A549 (cell line): ENCODE measurements at regions not wholly inside any gene's neighbourhood (a gene's known extent, or its start where the extent isn't known, plus 50 kb on each side); places are given as distances from the start of the nearest gene placed in this dataset.

Experiments
- ATAC-seq, 2 experiments: fragments of 200-7000 bp in 1 of 2; fragments of >200 bp in 1 of 2; cut with Nextera tagmentation in 1 of 2; cut with Tn5 transposase in 1 of 2; 3 replicates each; pipeline versions ENCODE4 v1.8.0 to v1.9.1; 2018 to 2020; ENCODE audit warnings: mild to moderate bottlenecking in 1 of 2, moderate library complexity in 1 of 2
- CTCF ChIA-PET: fragments of 300-600 bp; sonication (Branson Sonifier 250); formaldehyde crosslinking; extraction: SDS; loops from one replicate; lab custom pipeline; 2021; ENCODE audit warnings: antibody characterized with exemption, inconsistent platforms; lab: Yijun Ruan, JAX
- POLR2A ChIA-PET: fragments of 350-600 bp; formaldehyde crosslinking; extraction: SDS; loops from one replicate; lab custom pipeline; 2021; ENCODE audit warnings: antibody characterized with exemption, inconsistent platforms; lab: Yijun Ruan, JAX
- DNase-seq, 2 experiments: peaks; one replicate each; pipeline versions ENCODE4 v3.0.0 to v3.0.0-alpha.2; 2011 to 2016; ENCODE audit warnings: low read depth in 1 of 2, low spot score in 1 of 2
- FAIRE-seq: peaks from 2 replicates; lab custom pipeline; 2011; peaks lifted over from hg19 to GRCh38; lab: Jason Lieb, UNC
- H3K27ac ChIP-seq, 2 experiments: fragments of >200 bp; sonication (Bioruptor Twin); formaldehyde crosslinking; 3 replicates each; pipeline ENCODE4 v1.5.1; 2016 to 2017
- H3K4me1 ChIP-seq: fragments of >200 bp; sonication (Bioruptor Twin); formaldehyde crosslinking; 3 replicates; pipeline ENCODE4 v1.6.1; 2016
- H3K4me2 ChIP-seq: fragments of >200 bp; sonication (Bioruptor Twin); formaldehyde crosslinking; 3 replicates; pipeline ENCODE4 v1.6.1; 2016
- H3K4me3 ChIP-seq: fragments of >200 bp; sonication (Bioruptor Twin); formaldehyde crosslinking; 3 replicates; pipeline ENCODE4 v1.5.1; 2016
- H3K9me3 ChIP-seq: fragments of >200 bp; sonication (Bioruptor Twin); formaldehyde crosslinking; 3 replicates; pipeline ENCODE4 v1.6.1; 2016
- ATOH8 ChIP-seq: fragments of 250-450 bp; sonication (Bioruptor Pico); IDR thresholded peaks from 2 replicates; pipeline ENCODE4 v1.5.0; 2020; ENCODE audit warnings: low read depth, mild to moderate bottlenecking, moderate library complexity
- CBX8 ChIP-seq: fragments of 200-600 bp; sonication (generic); IDR thresholded peaks from 2 replicates; pipeline ENCODE4 v1.6.1; 2016
- CHD2 ChIP-seq: fragments of 150-350 bp; IDR thresholded peaks from 2 replicates; pipeline ENCODE4 v1.6.1; 2014; ENCODE audit warnings: low read length; ENCODE audit not compliant: partially characterized antibody
- CHD4 ChIP-seq: fragments of 200-600 bp; sonication (generic); IDR thresholded peaks from 2 replicates; pipeline ENCODE4 v1.6.1; 2016; ENCODE audit warnings: antibody characterized with exemption, mild to moderate bottlenecking, borderline replicate concordance
- E2F6 ChIP-seq: IDR thresholded peaks from 2 replicates; pipeline ENCODE4 v1.6.1; 2012; ENCODE audit warnings: low read depth, borderline replicate concordance
- EHF ChIP-seq: fragments of 250-450 bp; sonication (Bioruptor Pico); IDR thresholded peaks from 2 replicates; pipeline ENCODE4 v1.5.0; 2020; ENCODE audit warnings: mild to moderate bottlenecking
- EP300 ChIP-seq, 2 experiments: fragments of >200 bp; sonication (Bioruptor Twin); formaldehyde crosslinking; IDR thresholded peaks; 2 replicates in 1 of 2; 3 replicates in 1 of 2; pipeline ENCODE4 v1.6.1; 2016 to 2017
- FOXS1 ChIP-seq: fragments of 250-450 bp; sonication (Bioruptor Pico); IDR thresholded peaks from 2 replicates; pipeline ENCODE4 v1.5.0; 2020; ENCODE audit warnings: mild to moderate bottlenecking, moderate library complexity
- HDAC2 ChIP-seq: fragments of 200-600 bp; sonication (generic); IDR thresholded peaks from 2 replicates; pipeline ENCODE4 v1.6.1; 2016
- HES2 ChIP-seq: fragments of >200 bp; sonication (Bioruptor Twin); formaldehyde crosslinking; IDR thresholded peaks from 2 replicates; pipeline ENCODE4 v1.6.1; 2016
- HEYL ChIP-seq: fragments of 250-450 bp; sonication (Bioruptor Pico); IDR thresholded peaks from 2 replicates; pipeline ENCODE4 v1.8.0; 2021; ENCODE audit warnings: mild to moderate bottlenecking, moderate library complexity
- HOXA7 ChIP-seq: fragments of 250-450 bp; sonication (Bioruptor Pico); IDR thresholded peaks from 2 replicates; pipeline ENCODE4 v1.5.0; 2020; ENCODE audit warnings: mild to moderate bottlenecking, moderate library complexity
- HOXB5 ChIP-seq: fragments of 250-450 bp; sonication (Bioruptor Pico); IDR thresholded peaks from 2 replicates; pipeline ENCODE4 v1.5.0; 2020; ENCODE audit warnings: mild to moderate bottlenecking, moderate library complexity
- JUNB ChIP-seq: fragments of >200 bp; sonication (Bioruptor Twin); formaldehyde crosslinking; IDR thresholded peaks from 2 replicates; pipeline ENCODE4 v1.6.1; 2016
- KDM1A ChIP-seq: fragments of 200-600 bp; sonication (generic); IDR thresholded peaks from 2 replicates; pipeline ENCODE4 v1.6.1; 2016; ENCODE audit warnings: low read depth, mild to moderate bottlenecking
- MAFK ChIP-seq: fragments of 450-650 bp; IDR thresholded peaks from 2 replicates; pipeline ENCODE4 v1.6.1; 2014; ENCODE audit not compliant: partially characterized antibody
- MAX ChIP-seq: IDR thresholded peaks from 2 replicates; pipeline ENCODE4 v1.6.1; 2012
- MAZ ChIP-seq: fragments of 150-350 bp; IDR thresholded peaks from 2 replicates; pipeline ENCODE4 v1.6.1; 2014; ENCODE audit warnings: antibody characterized with exemption, low read depth, low read length, borderline replicate concordance
- MYC ChIP-seq: IDR thresholded peaks from 2 replicates; pipeline ENCODE4 v1.6.1; 2012; ENCODE audit warnings: mild to moderate bottlenecking, inconsistent platforms, low read length, improper control_type of control experiment, borderline replicate concordance
- NR3C1 ChIP-seq: fragments of >200 bp; sonication (Bioruptor Twin); formaldehyde crosslinking; IDR thresholded peaks from 3 replicates; pipeline ENCODE4 v1.6.1; 2017
- POLR2A ChIP-seq: IDR thresholded peaks from 2 replicates; pipeline ENCODE4 v1.6.1; 2012; ENCODE audit warnings: mild to moderate bottlenecking, low read length
- RAD21 ChIP-seq, 2 experiments: fragments of >200 bp in 1 of 2; sonication (Bioruptor Twin) in 1 of 2; formaldehyde crosslinking in 1 of 2; IDR thresholded peaks in 1 of 2; conservative IDR thresholded peaks in 1 of 2; 2 replicates in 1 of 2; 3 replicates in 1 of 2; pipeline ENCODE4 v1.6.1; 2012 to 2018; ENCODE audit warnings: inconsistent platforms in 1 of 2
- RCOR1 ChIP-seq: fragments of 150-350 bp; IDR thresholded peaks from 2 replicates; pipeline ENCODE4 v1.6.1; 2014; ENCODE audit warnings: antibody characterized with exemption, low read length, low read depth
- SREBF2 ChIP-seq: fragments of 450-650 bp; IDR thresholded peaks from 2 replicates; pipeline ENCODE4 v1.6.1; 2014; ENCODE audit warnings: mild to moderate bottlenecking, moderate library complexity
- USF2 ChIP-seq: fragments of 450-650 bp; IDR thresholded peaks from 2 replicates; pipeline ENCODE4 v1.6.1; 2014; ENCODE audit warnings: antibody characterized with exemption
- ZC3H11A ChIP-seq: fragments of 450-650 bp; IDR thresholded peaks from 2 replicates; pipeline ENCODE4 v1.6.1; 2014; ENCODE audit warnings: antibody characterized with exemption, mild to moderate bottlenecking
- ZFP36 ChIP-seq: fragments of 450-650 bp; IDR thresholded peaks from 2 replicates; pipeline ENCODE4 v1.6.1; 2014; ENCODE audit warnings: borderline replicate concordance; ENCODE audit not compliant: partially characterized antibody
- WGBS: methylation state at CpG from one replicate; pipeline ENCODE4 v1.1.6; 2017; ENCODE audit errors: missing lambda C conversion rate; 5-methylcytosine and 5-hydroxymethylcytosine counted together

GRCh38 chr2:56687169-56687568 is 503.4 kb downstream of the CCDC85A start (continued):
- TF ChIP-seq HES2 (no peak), CHD4 (no peak), POLR2A (no peak), HOXA7 (no peak)

GRCh38 chr2:56688661-56689060 is 504.9 kb downstream of the CCDC85A start:
- Histone ChIP-seq H3K9me3 (no peaks in the 10 kb centered on the region), H3K4me2 (no peak overlapping the region), H3K27ac (no peak overlapping the region), H3K4me3 (no peak overlapping the region), H3K4me1 (no peaks in the 10 kb centered on the region)
- TF ChIP-seq FOXS1 (CRISPR knock-in tag), result no peak
- TF ChIP-seq HOXB5 (CRISPR knock-in tag), result no peak
- TF ChIP-seq ZC3H11A, result no peak
- TF ChIP-seq EHF, result no peak
- TF ChIP-seq EP300 (IDR thresholded peaks at IDR 0.05), result no peak
- no peak for TF ChIP-seq CBX8
- TF ChIP-seq ATOH8 (CRISPR knock-in tag), result no peak
- ATAC-seq (no peak), FAIRE-seq (no peak), DNase-seq (no peak)
- CTCF ChIA-PET, result interaction anchor here (0.8 to 1.6 kb wide), 3 partner anchors 16 to 505 kb away, joined by 3 to 4 read pairs (median 3); partner anchors contain the start of gene CCDC85A
- 8% methylated on average over 1 of the region's 1 CpG for WGBS
- POLR2A ChIA-PET, result no interaction called here

- POLR2A ChIA-PET, result no interaction called here
- TF ChIP-seq ATOH8 (CRISPR knock-in tag), result no peak
- TF ChIP-seq MAFK, result no peak
- TF ChIP-seq HOXA7, result no peak
- TF ChIP-seq HES2, result no peak
- TF ChIP-seq HDAC2, result no peak
- no peak for TF ChIP-seq RAD21 (conservative IDR thresholded peaks at IDR 0.05 in 1 of 2, IDR thresholded peaks at IDR 0.05 in 1 of 2)
- no peak for TF ChIP-seq MAZ
- no peak for TF ChIP-seq HEYL (CRISPR knock-in tag)
- TF ChIP-seq ZFP36, result no peak
- no peak for TF ChIP-seq E2F6
- no peak for TF ChIP-seq USF2
- no peak for TF ChIP-seq MYC
- TF ChIP-seq JUNB, result no peak
- no peak for TF ChIP-seq NR3C1
- TF ChIP-seq MAX, result no peak
- TF ChIP-seq RCOR1, result no peak
- TF ChIP-seq KDM1A, result no peak
- TF ChIP-seq SREBF2, result no peak
- no peak for TF ChIP-seq EHF
- TF ChIP-seq CHD2, result no peak
- TF ChIP-seq, all 56 proteins: peak for 0
- no peak overlapping the region for H3K4me3 ChIP-seq
- DNase-seq (no peak), ATAC-seq (no peak), FAIRE-seq (no peak)
- H3K4me1 ChIP-seq, result no peaks in the 10 kb centered on the region
- CTCF ChIA-PET, result no interaction called here
- no peak overlapping the region for H3K27ac ChIP-seq
- 36% methylated on average over 2 of the region's 2 CpGs for WGBS
- H3K9me3 ChIP-seq, result peaks cover 3% of the 10 kb centered on the region; the same call in 2 of the 3 replicates
- H3K4me2 ChIP-seq, result no peak overlapping the region
Measured at GRCh38 chr2:56693501-56693900, 509.7 kb downstream of the CCDC85A start.
